ENCODE measurements at regions not wholly inside any gene's neighbourhood (a gene's known extent, or its start where the extent isn't known, plus 50 kb on each side); places are given as distances from the start of the nearest gene placed in this dataset.

- TF ChIP-seq SRSF1 (IDR thresholded peaks at IDR 0.05; ENCODE audit: low read depth, low read length) (no peak), ZNF584 (CRISPR knock-in tag; IDR thresholded peaks at IDR 0.05; ENCODE audit: low read depth) (no peak), DDX20 (tag; IDR thresholded peaks at IDR 0.05; ENCODE audit: low read depth) (peak; percentile 32; the same call in 1 of the 2 replicates), TAF7 (tag; IDR thresholded peaks at IDR 0.05) (peak; percentile 81), CHD4 (IDR thresholded peaks at IDR 0.05; ENCODE audit: insufficient read depth, insufficient replicate concordance, low read depth, low read length, poor library complexity, severe bottlenecking) (no peak), MYBL2 (IDR thresholded peaks at IDR 0.05; ENCODE audit: low read depth) (no peak), MYBL2 (CRISPR knock-in tag; IDR thresholded peaks at IDR 0.05; ENCODE audit: borderline replicate concordance) (no peak), YY1 (IDR thresholded peaks at IDR 0.05; ENCODE audit: borderline replicate concordance in 1 of 3, control insufficient read depth in 1 of 3, extremely low read depth in 1 of 3, insufficient read depth in 3 of 3, insufficient read length in 1 of 3, insufficient replicate concordance in 2 of 3, low read depth in 1 of 3, low read length in 2 of 3) (peak in 2 of 3 experiments; percentile 23 to 86), GMEB1 (CRISPR knock-in tag; IDR thresholded peaks at IDR 0.05) (no peak), ZNF311 (CRISPR knock-in tag; IDR thresholded peaks at IDR 0.05) (peak; percentile 59; the same call in 1 of the 2 replicates), CHD2 (IDR thresholded peaks at IDR 0.05; ENCODE audit: low read depth, low read length) (no peak), RBM25 (IDR thresholded peaks at IDR 0.05; ENCODE audit: low read depth, low read length, severe bottlenecking) (no peak), ZNF639 (CRISPR knock-in tag; conservative IDR thresholded peaks at IDR 0.05 in 1 of 2, IDR thresholded peaks at IDR 0.05 in 1 of 2) (0 out of 4 replicates have a peak, but pooled peaks of 1 of the 2 experiments have one; percentile 15), ZNF668 (CRISPR knock-in tag; IDR thresholded peaks at IDR 0.05) (no peak), MCM2 (IDR thresholded peaks at IDR 0.05; ENCODE audit: low read depth) (no peak), NFRKB (IDR thresholded peaks at IDR 0.05; ENCODE audit: low read depth) (peak; percentile 90; the same call in 1 of the 2 replicates), RUNX1 (IDR thresholded peaks at IDR 0.05; ENCODE audit: low read depth) (no peak)
- TF ChIP-seq, protein P1, sequence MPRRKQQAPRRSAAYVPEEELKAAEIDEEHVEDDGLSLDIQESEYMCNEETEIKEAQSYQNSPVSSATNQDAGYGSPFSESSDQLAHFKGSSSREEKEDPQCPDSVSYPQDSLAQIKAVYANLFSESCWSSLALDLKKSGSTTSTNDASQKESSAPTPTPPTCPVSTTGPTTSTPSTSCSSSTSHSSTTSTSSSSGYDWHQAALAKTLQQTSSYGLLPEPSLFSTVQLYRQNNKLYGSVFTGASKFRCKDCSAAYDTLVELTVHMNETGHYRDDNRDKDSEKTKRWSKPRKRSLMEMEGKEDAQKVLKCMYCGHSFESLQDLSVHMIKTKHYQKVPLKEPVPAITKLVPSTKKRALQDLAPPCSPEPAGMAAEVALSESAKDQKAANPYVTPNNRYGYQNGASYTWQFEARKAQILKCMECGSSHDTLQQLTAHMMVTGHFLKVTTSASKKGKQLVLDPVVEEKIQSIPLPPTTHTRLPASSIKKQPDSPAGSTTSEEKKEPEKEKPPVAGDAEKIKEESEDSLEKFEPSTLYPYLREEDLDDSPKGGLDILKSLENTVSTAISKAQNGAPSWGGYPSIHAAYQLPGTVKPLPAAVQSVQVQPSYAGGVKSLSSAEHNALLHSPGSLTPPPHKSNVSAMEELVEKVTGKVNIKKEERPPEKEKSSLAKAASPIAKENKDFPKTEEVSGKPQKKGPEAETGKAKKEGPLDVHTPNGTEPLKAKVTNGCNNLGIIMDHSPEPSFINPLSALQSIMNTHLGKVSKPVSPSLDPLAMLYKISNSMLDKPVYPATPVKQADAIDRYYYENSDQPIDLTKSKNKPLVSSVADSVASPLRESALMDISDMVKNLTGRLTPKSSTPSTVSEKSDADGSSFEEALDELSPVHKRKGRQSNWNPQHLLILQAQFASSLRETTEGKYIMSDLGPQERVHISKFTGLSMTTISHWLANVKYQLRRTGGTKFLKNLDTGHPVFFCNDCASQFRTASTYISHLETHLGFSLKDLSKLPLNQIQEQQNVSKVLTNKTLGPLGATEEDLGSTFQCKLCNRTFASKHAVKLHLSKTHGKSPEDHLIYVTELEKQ (CRISPR knock-in tag; IDR thresholded peaks at IDR 0.05): no peak
- TF ChIP-seq, protein P2, sequence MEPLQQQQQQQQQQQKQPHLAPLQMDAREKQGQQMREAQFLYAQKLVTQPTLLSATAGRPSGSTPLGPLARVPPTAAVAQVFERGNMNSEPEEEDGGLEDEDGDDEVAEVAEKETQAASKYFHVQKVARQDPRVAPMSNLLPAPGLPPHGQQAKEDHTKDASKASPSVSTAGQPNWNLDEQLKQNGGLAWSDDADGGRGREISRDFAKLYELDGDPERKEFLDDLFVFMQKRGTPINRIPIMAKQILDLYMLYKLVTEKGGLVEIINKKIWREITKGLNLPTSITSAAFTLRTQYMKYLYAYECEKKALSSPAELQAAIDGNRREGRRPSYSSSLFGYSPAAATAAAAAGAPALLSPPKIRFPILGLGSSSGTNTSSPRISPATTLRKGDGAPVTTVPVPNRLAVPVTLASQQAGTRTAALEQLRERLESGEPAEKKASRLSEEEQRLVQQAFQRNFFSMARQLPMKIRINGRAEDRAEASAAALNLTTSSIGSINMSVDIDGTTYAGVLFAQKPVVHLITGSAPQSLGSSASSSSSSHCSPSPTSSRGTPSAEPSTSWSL (CRISPR knock-in tag; IDR thresholded peaks at IDR 0.05; ENCODE audit: borderline replicate concordance): no peak
These were observed 178.1 kb upstream of the HMGA2 start (continued) for GRCh38 chr12:65646127-65646643.
